ENCODE measurements at regions not wholly inside any gene's neighbourhood (a gene's known extent, or its start where the extent isn't known, plus 50 kb on each side); places are given as distances from the start of the nearest gene placed in this dataset.

- no peak overlapping the region for H3K4me3 ChIP-seq (ENCODE audit: low read depth in 2 of 2, low read length in 1 of 2)
- no peaks in the 10 kb centered on the region for H3K9me2 ChIP-seq
- no peak overlapping the region for H3K9ac ChIP-seq
- H3K27ac ChIP-seq (ENCODE audit: low read depth in 2 of 2, low read length in 1 of 2) = no peak overlapping the region
- DNase-seq = no peak
- H2AFZ ChIP-seq (ENCODE audit: low read depth) = no peak overlapping the region
- ChIA-PET CTCF (interaction anchor here (2.0 kb wide), 1 partner anchor 10 kb away, joined by 5 read pairs; no protein-coding TSS in a partner anchor), POLR2A (no interaction called here)
- no peak for TF ChIP-seq CHD2 (IDR thresholded peaks at IDR 0.05; ENCODE audit: low read length, partially characterized antibody)
- H4K20me1 ChIP-seq (ENCODE audit: insufficient read depth) = no peaks in the 10 kb centered on the region
- 34% methylated on average over 13 of the region's 13 CpGs for WGBS (ENCODE audit: low lambda C conversion rate)
- no peaks in the 10 kb centered on the region for H3F3A ChIP-seq (replicated peaks; ENCODE audit: insufficient read depth)
- H3K79me2 ChIP-seq (ENCODE audit: insufficient read depth) = no peaks in the 10 kb centered on the region
- no peak overlapping the region for H3K4me2 ChIP-seq
- no peaks in the 10 kb centered on the region for H3K9me3 ChIP-seq
- no peaks in the 10 kb centered on the region for H3K4me1 ChIP-seq (ENCODE audit: control insufficient read depth in 1 of 2, insufficient read depth in 2 of 2, low read depth in 1 of 2, low read length in 1 of 2)
- no peaks in the 10 kb centered on the region for H3K36me3 ChIP-seq (replicated peaks in 1 of 2; ENCODE audit: control insufficient read depth in 1 of 2, insufficient read depth in 2 of 2, low read length in 1 of 2)
- no peaks in the 10 kb centered on the region for H3K27me3 ChIP-seq (ENCODE audit: insufficient read depth)
Observed at GRCh38 chr10:129322933-129323820, 143.9 kb upstream of the MGMT start.

GRCh38 chr10:129323879-129324278 lies 143.2 kb upstream of the MGMT start:
- ChIA-PET CTCF (interaction anchor here (2.0 kb wide), 1 partner anchor 9 kb away, joined by 5 read pairs; no protein-coding TSS in a partner anchor), POLR2A (no interaction called here)
- DNase-seq = no peak

More at GRCh38 chr10:129323879-129324278, 143.2 kb upstream of the MGMT start:
- no peak overlapping the region for H3K27ac ChIP-seq (ENCODE audit: low read depth in 2 of 2, low read length in 1 of 2)
- H3K79me2 ChIP-seq (ENCODE audit: insufficient read depth) = no peaks in the 10 kb centered on the region
- no peaks in the 10 kb centered on the region for H3K27me3 ChIP-seq (ENCODE audit: insufficient read depth)
- no peaks in the 10 kb centered on the region for H3K36me3 ChIP-seq (replicated peaks in 1 of 2; ENCODE audit: control insufficient read depth in 1 of 2, insufficient read depth in 2 of 2, low read length in 1 of 2)
- WGBS (ENCODE audit: low lambda C conversion rate) = 82% methylated on average over 4 of the region's 4 CpGs
- no peaks in the 10 kb centered on the region for H4K20me1 ChIP-seq (ENCODE audit: insufficient read depth)
- H3K4me2 ChIP-seq = no peak overlapping the region
- no peak overlapping the region for H3K4me3 ChIP-seq (ENCODE audit: low read depth in 2 of 2, low read length in 1 of 2)
- no peaks in the 10 kb centered on the region for H3F3A ChIP-seq (replicated peaks; ENCODE audit: insufficient read depth)
- TF ChIP-seq ZBTB33 (IDR thresholded peaks at IDR 0.05; ENCODE audit: borderline replicate concordance, low read depth) (no peak), PBX3 (IDR thresholded peaks at IDR 0.05) (no peak), GATA2 (CRISPR knock-in tag; IDR thresholded peaks at IDR 0.05) (no peak), EZH2phosphoT487 (IDR thresholded peaks at IDR 0.05; ENCODE audit: borderline replicate concordance, low read depth) (no peak), RAD21 (IDR thresholded peaks at IDR 0.05; ENCODE audit: low read length) (no peak), CTCF (IDR thresholded peaks at IDR 0.05) (no peak), SIN3A (IDR thresholded peaks at IDR 0.05; ENCODE audit: borderline replicate concordance, low read depth, low read length) (no peak), RFX5 (IDR thresholded peaks at IDR 0.05; ENCODE audit: low read length) (no peak), ELF1 (IDR thresholded peaks at IDR 0.05) (no peak)
- no peaks in the 10 kb centered on the region for H3K9me2 ChIP-seq
- H3K9ac ChIP-seq = no peak overlapping the region
- H3K9me3 ChIP-seq = no peaks in the 10 kb centered on the region
- H3K4me1 ChIP-seq (ENCODE audit: control insufficient read depth in 1 of 2, insufficient read depth in 2 of 2, low read depth in 1 of 2, low read length in 1 of 2) = no peaks in the 10 kb centered on the region; a peak in 1 of 4 replicates
- no peak overlapping the region for H2AFZ ChIP-seq (ENCODE audit: low read depth)
